Amygdala (tissue), 56 donors: ENCODE measurements at regions not wholly inside any gene's neighbourhood (a gene's known extent, or its start where the extent isn't known, plus 50 kb on each side); places are given as distances from the start of the nearest gene placed in this dataset.
A peak's percentile ranks its signal among the peaks of the same experiment; 100 is the strongest.
"Not testable (repeated sequence)": the region's sequence is repeated elsewhere in the genome, so short reads cannot be mapped to it uniquely, and the experiment has no call there.

Experiments used
- DNase-seq, 56 donors: peaks; one replicate each; lab custom pipeline; 2025; lab: John Stamatoyannopoulos, UW

- DNase-seq = peak in 20 of 56 donors; percentile 2 to 53 (median 17)
These were observed 119.0 kb upstream of the RHOBTB1 start for GRCh38 chr10:61063034-61063433.

DNA sequence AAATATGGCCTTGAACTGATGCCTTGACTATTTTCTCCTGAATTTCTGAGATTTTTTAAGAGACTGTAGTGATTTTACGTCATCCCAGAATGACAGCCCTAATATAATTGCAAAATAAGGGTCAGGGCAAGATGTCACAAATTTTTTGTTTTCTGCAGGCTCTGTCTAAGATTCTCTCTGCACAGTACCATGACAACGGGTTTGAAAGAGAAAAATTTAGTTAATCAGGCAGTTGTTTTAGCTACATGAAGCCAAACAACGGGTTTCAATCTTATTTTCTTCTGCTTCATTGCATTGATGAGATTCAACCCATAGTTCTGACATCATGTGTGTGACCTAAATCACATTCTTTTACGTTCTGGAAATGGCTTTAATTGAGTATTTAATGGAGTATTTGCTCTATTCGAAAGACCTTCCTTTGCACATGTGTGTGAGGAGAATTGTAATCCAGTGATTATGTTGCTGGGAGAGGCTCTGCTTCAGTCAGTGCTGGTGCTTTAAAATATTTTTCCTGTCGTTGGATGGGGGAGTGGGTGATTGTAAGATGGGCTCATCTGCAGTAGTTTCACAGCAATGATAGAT lies 118.0 kb upstream of the RHOBTB1 start:
- no peak for DNase-seq

GRCh38 chr10:61059636-61060035 lies 115.7 kb upstream of the RHOBTB1 start:
- no peak for DNase-seq

- no peak for DNase-seq
These were observed 108.7 kb upstream of the RHOBTB1 start for GRCh38 chr10:61052469-61053205.

- no peak for DNase-seq
These were observed 107.4 kb upstream of the RHOBTB1 start for GRCh38 chr10:61051344-61051743.

DNA sequence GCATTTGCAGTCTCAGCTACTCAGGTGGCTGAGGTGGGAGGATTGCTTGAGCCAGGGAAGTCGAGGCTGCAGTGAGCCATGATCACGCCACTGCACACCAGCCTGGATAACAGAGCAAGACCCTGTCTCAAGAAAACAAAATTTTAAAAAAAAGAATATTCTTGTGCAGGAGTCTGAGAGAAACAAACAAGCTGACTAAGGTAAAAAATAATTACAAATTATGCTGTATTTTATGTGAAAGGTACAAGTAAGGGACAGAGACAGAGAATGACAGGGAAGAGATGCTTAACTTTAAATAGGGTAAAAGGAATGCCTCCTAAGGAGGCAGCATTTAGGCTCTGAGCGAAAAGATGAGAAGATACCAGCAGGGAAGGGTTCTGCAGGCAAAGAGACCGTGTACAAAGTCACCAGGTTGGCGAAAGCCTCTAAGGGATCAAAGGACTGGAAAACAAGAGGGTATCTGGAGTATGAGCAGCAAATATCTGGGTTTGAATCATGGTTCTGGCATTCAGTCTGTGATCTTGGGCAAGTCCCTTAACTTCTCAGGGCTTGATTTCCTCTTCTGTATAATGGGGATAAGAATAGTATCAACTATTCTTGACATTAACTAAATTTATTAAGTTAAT lies 106.2 kb upstream of the RHOBTB1 start:
- no peak for DNase-seq

GRCh38 chr10:61049386-61049785 lies 105.4 kb upstream of the RHOBTB1 start:
- no peak for DNase-seq

DNA sequence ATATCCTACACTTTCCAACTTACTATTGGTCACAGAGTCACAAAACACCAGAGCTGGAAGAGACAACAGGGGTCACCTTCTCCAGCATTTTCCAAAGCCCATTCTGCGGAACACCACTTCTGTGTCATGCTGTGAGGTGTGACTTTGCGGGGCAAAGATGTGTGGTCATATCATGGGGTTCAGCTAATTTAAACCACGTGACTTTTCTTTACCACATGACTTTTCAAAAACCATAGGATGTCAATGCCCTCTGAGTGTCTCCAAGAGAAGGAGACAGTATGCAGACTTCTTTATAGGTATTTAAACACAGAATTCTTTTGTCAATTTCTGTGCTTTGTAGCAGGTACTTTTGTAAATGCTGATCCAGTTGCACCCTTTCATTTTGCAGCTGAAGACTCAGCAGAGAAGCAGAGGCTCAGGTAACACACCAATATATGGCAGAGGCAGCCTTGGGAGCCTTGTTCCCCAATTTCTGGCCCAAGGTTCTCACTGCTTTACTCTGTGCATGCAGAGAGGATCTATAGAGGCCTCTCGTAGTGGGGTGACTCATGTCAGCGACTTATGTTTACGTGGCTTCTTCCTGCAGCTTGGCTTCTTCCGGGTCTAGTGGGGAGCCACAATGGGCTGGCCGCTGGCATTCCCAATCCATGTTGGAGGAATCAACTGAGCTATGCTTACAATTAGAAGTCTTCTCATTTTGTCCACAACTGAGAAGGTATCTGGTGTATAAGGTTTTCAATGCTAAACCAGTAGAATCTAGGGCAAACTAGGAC lies 104.0 kb upstream of the RHOBTB1 start:
- DNase-seq = no peak

DNA sequence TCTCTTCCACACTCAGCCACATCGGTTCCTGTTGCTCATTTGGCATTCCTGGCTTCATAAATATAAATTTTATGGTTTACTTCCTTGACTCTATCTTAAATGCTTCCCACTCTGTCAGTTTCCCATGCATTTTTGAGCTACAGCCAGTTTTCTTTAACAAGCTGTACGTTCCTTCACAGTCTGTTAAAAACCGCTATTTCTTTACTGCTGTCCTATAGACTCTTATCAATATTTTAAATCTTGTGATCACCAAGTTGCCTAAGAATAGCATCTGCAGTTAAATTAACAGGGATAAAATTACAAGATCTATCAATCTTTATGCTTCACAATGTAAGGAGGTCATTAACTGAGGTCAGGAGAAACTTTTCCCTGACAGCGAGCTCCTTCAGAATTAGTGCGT lies 103.1 kb upstream of the RHOBTB1 start:
- DNase-seq = no peak

GRCh38 chr10:61045480-61045879 lies 101.5 kb upstream of the RHOBTB1 start:
- DNase-seq = not testable (repeated sequence)

DNA sequence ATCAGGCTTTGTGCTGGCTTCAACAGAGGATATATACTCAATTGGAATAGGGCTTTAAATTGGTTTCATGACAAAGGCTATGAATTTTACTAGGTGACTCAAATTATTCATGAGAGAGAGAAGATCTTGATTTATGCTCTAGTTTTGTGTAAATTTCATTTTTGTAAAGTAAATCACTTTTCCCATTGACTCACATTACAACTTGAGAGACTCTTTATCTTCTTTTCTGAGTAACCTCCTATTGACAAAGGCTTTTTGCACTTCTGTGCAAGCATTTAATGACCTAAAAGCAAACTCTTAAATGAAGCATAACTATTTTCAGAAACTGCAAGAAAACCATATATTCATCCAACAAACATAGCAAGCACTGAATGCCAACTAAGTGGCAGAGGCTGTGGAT lies 98.5 kb upstream of the RHOBTB1 start:
- no peak for DNase-seq

DNA sequence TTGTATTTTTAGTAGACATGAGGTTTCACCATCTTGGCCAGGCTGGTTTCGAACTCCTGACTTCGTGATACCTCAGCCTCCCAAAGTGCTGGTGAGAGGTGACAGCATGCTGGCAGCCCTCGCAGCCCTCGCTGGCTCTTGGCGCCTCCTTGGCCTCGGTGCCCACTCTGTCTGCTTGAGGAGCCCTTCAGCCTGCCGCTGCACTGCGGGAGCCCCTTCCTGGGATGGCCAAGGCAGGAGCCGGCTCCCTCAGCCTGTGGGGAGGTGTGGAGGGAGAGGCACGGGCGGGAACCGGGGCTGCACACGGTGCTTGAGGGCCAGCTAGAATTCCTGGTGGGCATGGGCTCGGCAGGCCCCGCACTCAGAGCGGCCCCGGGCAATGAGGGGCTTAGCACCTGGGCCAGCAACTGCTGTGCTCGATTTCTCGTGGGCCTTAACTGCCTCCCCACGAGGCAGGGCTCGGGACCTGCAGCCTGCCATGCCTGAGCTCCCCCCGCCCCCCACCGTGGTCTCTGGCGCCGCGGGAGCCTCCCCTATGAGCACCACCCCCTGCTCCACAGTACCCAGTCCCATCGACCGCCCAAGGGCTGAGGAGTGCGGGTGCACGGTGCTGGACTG lies 96.5 kb upstream of the RHOBTB1 start:
- no peak for DNase-seq

DNA sequence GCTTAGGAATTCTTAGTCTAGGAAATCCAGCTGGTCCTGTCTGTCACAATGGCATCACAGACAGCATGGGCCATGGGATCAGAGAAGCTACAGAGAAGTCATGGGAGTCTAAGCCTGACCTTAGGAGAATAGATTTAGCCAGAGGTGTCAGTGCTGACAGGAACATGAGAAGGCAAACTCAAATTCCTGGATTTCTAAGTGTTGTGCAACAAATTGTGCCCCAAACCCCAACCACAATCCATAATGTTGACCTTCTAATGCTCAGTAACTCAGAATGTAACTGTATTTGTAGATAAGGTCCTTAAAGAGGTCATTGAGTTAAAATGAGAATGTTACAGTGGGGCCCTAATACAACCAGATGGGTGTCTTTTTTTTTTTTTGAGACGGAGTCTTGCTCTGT lies 95.9 kb upstream of the RHOBTB1 start:
- DNase-seq = no peak

GRCh38 chr10:61037261-61037830 lies 93.4 kb upstream of the RHOBTB1 start:
- not testable (repeated sequence) for DNase-seq

- DNase-seq = not testable (repeated sequence)
These were observed 92.2 kb upstream of the RHOBTB1 start for GRCh38 chr10:61036148-61036547.

- no peak for DNase-seq
These were observed 87.4 kb upstream of the RHOBTB1 start for GRCh38 chr10:61031341-61031740.

- no peak for DNase-seq
These were observed 85.4 kb upstream of the RHOBTB1 start for GRCh38 chr10:61029411-61029810.

- peak in 1 of 56 donors; percentile 4 for DNase-seq
These were observed 84.9 kb upstream of the RHOBTB1 start for GRCh38 chr10:61028861-61029361.

DNA sequence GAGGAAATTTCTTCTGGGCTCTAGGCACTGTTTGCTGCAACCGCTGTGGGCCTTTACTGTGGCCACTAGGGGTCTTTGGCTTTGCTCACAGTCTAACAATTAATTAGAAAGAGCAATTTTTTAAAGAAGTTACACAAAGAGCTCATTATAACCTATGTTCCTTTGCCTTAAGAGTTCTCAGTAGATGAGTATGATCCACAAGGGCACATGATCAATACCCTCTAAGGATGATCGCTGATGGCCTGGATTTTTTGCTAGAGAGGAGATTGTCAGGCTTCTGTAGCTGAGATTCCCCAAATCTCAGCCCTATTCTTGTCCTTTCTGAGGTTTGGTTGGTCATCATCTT lies 80.8 kb upstream of the RHOBTB1 start:
- peak in 18 of 56 donors; percentile 3 to 62 (median 14) for DNase-seq

- no peak for DNase-seq
These were observed 80.3 kb upstream of the RHOBTB1 start for GRCh38 chr10:61024151-61024855.
